ENCODE measurements at regions not wholly inside any gene's neighbourhood (a gene's known extent, or its start where the extent isn't known, plus 50 kb on each side); places are given as distances from the start of the nearest gene placed in this dataset.

DNA sequence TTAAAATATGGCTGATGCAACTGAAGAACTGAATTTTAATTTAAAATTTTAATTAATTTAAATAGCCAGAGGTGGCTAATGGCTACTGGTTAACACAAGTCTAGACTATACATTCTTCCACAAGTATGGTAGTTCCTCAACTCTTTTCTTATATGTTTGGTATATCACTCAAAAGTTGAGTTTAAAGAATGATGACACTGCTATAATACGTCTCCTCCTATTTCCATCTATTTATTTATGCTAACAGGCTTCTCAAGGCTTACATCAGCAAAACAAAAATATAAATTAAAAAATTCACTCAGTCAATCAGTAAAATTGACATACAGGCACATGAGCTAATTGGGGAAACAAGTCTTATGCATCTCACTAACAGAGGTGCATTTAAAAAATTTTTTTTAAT, 227.9 kb upstream of the PMFBP1 start:
- DNase-seq: no peak

GRCh38 chr16:72397876-72398275, 225.9 kb upstream of the PMFBP1 start:
- no peak for DNase-seq

DNA sequence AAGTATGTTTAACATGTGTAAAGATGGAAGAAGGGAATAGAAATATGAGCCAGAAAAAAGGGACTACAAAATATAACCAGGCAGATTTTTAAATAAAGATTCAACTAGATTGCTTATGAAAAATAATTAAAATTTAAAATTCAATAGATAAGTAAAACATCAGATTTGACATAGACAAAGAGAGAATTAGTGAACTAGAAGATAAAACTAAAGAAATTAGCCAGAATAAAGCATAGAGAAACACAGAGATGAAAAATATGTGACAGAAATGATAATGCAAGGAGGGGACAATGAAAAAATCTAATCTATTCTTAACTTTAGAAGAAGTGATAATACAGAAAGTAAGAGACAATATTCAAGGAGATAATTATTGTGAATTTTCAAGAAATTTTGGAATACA, 222.6 kb upstream of the PMFBP1 start:
- DNase-seq: no peak

- DNase-seq: no peak
Observed at GRCh38 chr16:72389791-72390190, 217.8 kb upstream of the PMFBP1 start.

DNA sequence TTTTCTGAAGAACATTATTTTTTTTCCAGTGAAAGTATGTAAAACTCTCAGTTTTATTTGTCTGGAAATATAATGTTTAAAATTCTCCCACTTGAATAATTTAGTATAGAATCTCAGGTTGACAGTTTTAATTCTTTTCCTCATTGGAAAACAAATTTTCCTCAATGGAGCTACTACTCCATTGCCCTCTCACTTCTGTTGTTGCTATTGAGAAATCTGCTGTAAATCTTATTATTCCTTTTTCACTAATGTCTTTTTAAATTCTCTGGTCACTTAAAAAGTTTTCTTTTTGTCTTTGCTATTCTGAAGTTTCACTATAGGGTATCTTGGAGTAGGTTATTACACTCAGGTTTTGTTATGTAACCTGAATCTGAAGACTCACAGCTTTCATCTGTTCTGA, 216.1 kb upstream of the PMFBP1 start:
- DNase-seq: no peak

- DNase-seq: no peak
Observed at GRCh38 chr16:72384651-72385050, 212.7 kb upstream of the PMFBP1 start.

- no peak for DNase-seq
Observed at GRCh38 chr16:72380283-72380682, 208.3 kb upstream of the PMFBP1 start.

DNA sequence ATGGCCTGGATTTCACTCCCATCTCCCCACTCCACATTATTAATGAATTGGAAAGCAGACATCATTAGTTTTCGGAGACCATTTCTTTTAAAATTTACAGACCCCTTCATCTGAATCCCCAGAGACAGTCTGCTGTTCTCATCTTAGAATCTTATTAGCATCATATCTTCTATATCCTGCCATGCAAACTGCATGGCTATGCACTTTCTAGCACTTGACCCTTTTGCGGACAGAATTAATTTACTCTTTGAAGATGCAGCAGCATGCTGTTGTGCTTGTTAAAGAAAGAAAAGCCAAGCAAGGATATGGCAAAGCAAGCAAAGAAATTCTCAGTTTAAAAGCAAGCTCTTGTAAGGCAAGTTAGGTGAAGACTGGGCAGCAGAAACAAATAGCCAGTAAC, 201.2 kb upstream of the PMFBP1 start:
- no peak for DNase-seq

DNA sequence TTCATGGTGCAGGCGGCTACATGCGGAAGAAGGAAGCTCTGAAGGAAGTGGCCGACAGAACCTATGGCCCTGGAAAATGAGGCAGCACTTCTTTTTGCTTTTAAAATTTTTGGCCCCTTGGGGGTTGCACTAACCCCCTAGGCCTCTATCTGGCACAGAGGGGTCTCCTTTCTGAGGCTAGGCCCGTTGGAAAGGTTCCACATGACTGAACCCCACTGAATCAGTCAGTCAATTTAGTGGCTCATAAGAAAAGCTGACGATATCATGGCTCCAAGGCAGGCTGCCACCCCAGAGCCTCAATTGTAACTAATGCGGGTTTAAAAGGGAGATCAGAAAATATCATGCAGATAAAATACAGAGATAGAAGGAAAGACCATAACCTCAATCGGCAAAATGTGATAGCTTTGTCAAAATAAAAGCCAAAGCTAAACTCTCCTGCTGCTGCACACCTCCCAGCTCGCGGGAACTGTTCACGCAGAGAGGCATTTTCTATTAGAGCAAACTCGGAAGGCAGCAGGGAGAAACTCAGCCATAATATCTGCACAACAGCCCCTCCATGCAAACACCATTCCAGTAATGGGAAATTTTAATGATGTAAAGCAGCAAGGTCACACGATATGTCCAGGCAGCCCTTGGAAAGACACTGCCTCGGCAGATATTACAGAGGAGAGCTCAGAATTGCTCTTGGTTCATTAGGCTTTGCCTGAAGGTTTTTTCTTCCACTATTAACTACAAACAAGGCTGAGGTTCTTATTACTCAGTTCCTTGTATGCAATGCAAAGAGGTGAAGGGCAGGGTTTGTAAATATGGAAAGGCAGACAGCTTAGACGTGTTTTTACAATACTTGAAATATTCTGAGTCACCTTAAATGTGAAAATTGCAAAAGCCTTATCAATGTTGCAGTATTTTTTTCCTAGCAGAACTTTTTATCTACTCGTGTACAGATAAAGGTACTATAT, 200.4 kb upstream of the PMFBP1 start:
- DNase-seq: no peak

GRCh38 chr16:72371307-72372086, 199.5 kb upstream of the PMFBP1 start:
- DNase-seq: no peak

DNA sequence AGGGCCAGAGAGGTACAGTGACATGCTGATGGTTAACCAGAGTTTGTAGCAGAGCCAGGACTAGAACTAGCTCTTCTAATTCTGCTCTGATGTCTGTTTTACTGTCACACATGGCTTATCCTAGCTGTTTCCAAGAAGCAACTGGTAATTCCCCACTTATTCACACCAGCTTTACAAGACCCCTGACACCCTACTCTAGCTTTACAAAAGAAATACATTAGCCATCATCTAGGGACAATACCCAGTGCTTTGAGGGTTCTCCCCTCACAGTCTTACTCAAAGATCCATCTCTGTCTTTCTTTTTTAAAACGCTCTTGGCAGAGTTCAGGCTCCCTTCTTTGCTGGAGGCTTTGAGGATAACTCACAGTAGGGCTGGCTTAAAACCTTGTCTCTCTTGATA, 197.3 kb upstream of the PMFBP1 start:
- DNase-seq: no peak

DNA sequence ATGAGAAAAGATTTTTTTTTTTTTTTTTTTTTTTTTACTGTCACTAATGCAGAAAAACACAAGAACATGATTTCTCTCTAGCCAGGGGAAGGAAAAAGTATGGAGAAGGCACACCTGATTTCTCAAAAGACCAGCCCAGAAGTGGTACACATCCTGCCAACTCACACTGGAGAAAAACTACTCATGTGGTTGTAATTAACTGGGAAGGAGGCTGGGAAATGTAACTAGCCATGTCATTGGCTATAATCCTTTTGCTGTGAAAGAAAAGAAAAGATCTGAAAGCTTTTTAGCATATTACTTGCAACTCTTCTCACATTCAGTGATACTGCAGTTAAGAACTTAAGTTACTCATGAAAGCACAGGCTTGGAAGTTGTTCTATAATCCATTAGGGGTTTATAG, 195.9 kb upstream of the PMFBP1 start:
- no peak for DNase-seq

DNA sequence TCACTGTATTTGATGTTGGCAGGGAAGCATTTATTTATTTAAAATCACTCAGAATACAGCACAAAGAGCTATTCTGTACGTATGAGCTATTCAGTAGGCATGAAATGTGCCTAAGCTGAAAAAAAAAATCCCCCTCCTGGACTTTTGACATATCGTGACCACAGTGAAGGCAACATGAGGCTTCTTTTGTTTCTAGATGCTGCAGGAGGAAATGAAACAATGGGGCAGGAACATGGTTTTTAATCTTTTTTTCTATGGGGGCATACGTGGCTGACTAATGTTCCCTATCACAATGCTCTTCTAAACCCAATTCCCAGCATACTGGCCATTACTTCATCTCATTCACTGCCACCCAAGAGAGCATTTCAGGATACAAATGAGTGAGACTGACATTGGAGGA, 191.0 kb upstream of the PMFBP1 start:
- DNase-seq: no peak

- no peak for DNase-seq
Observed at GRCh38 chr16:72362476-72362875, 190.5 kb upstream of the PMFBP1 start.

- DNase-seq: no peak
Observed at GRCh38 chr16:72357910-72358309, 186.0 kb upstream of the PMFBP1 start.

- no peak for DNase-seq
Observed at GRCh38 chr16:72355561-72355960, 183.6 kb upstream of the PMFBP1 start.

GRCh38 chr16:72349719-72350118, 177.8 kb upstream of the PMFBP1 start:
- no peak for DNase-seq

- DNase-seq: no peak
Observed at GRCh38 chr16:72332926-72333325, 161.0 kb upstream of the PMFBP1 start.

DNA sequence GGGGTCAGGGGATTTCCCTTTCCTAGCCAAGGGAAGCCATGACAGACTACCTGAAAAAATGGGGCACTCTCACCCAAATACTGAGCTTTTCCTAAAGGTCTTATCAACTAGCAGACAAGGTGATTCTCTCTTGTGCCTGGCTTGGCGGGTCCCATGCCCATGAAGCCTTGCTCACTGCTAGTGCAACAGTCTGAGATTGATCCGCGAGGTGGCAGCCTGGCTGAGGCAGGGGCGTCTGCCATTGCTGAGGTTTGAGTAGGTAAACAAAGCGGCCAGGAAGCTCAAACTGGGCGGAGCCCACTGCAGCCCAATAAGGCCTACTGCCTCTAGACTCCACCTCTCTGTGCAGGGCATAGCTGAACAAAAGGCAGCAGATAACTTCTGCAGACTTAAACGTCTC, 152.6 kb upstream of the PMFBP1 start:
- no peak for DNase-seq

GRCh38 chr16:72317446-72317845, 145.5 kb upstream of the PMFBP1 start:
- DNase-seq: no peak

- no peak for DNase-seq
Observed at GRCh38 chr16:72313903-72314302, 141.9 kb upstream of the PMFBP1 start.

DNA sequence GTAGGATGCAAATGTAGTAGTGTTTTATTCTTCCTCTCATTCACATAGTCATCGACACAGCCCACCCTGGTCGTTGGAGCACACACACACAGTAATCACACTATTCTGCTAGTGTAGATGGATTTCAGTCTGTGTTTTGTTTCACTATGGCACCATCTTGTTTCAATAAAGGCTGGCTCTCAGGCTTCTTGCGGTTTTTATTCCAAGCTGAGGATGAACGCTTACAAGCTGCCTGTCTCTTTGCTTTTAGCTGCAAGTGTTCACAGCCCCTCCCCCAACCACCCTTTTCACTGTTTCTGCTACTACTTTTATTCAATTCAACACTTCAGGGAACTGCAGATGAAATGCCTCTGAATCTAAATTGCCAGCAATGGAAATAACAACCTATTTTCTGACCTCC, 140.9 kb upstream of the PMFBP1 start:
- DNase-seq: no peak

GRCh38 chr16:72311426-72311825, 139.5 kb upstream of the PMFBP1 start:
- no peak for DNase-seq

GRCh38 chr16:72309001-72309400, 137.0 kb upstream of the PMFBP1 start:
- no peak for DNase-seq

Measured in stimulated activated naive CD4-positive, alpha-beta T cell (primary cell).